NCI-H345 treated with DMSO at 0.1 percent for 48 hours (cell line): ENCODE measurements at regions not wholly inside any gene's neighbourhood (a gene's known extent, or its start where the extent isn't known, plus 50 kb on each side); places are given as distances from the start of the nearest gene placed in this dataset.
"Not testable (repeated sequence)": the region's sequence is repeated elsewhere in the genome, so short reads cannot be mapped to it uniquely, and the experiment has no call there.

ENCODE experiments used
- DNase-seq: peaks from one replicate; lab custom pipeline; 2025; ENCODE audit not compliant: unreplicated experiment; lab: John Stamatoyannopoulos, UW

DNA sequence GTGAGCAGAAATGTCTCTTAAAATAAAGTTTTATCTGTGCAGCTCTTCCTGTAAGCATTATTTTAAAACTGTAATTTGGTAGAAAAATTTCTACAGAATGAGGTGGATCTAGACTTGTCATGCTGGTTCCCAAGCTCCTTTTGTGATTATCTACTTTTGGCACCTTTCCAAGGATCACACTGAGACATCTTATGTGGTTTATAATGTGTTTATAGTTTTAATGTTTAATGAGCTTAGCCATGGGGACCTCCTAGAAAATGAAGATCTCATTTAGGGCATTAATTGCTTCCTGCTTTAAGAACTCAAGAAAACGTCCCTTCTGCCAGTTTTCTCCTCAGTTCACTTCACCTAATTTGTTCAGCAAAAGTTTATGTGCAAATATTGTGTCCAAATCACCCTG is 468.4 kb downstream of the SUCLG1 start:
- DNase-seq, result peak; percentile 4

DNA sequence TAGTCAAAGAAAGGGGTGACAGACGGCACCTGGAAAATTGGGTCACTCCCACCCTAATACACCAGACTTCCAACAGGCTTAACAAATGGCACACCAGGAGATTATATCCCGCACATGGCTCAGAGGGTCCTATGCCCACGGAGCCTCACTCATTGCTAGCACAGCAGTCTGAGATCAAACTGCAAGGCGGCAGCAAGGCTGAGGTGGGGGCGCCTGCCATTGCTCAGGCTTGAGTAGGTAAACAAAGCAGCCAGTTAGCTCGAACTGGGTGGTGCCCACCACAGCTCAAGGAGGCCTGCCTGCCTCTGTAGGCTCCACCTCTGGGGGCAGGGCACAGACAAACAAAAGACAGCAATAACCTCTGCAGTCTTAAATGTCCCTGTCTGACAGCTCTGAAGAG is 482.5 kb downstream of the SUCLG1 start:
- not testable (repeated sequence) for DNase-seq

DNA sequence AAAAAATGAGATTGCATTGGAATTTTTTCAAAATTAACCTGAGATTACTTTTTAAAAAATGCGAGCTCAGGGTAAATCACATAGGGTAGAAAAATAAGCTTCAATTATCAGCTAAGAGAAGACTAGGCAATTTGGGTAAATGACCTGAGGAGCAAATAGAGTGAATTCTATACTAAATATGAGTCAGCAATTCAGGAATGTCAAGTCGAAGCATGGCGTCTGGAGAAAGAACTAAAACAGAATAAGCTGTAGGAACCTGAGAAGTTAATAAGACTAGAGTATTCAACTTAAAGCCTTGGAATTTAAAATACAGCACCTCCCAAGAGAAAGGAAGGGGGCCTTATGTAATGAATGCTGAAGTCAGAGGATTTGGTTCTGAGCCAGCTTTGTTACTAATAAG is 487.0 kb downstream of the SUCLG1 start:
- DNase-seq, result no peak

DNA sequence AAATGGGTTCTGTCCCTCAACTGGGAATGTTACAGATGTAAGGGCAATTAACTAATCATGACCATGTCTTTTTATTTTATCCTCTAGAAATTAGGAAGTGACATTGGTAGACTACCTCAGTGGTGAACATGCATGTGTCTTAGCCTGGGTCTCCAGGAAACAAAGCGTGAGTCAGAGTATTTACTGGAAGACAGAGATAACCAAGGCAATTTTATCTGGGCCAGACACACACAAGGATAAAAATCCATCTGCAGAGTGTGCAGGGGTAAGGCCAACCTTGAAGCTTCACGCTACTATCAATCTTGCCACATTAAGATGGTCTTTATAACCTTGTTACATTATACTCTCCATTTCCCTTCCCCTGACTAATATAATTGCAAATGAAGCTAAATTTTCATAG is 487.5 kb downstream of the SUCLG1 start:
- DNase-seq, result no peak

DNA sequence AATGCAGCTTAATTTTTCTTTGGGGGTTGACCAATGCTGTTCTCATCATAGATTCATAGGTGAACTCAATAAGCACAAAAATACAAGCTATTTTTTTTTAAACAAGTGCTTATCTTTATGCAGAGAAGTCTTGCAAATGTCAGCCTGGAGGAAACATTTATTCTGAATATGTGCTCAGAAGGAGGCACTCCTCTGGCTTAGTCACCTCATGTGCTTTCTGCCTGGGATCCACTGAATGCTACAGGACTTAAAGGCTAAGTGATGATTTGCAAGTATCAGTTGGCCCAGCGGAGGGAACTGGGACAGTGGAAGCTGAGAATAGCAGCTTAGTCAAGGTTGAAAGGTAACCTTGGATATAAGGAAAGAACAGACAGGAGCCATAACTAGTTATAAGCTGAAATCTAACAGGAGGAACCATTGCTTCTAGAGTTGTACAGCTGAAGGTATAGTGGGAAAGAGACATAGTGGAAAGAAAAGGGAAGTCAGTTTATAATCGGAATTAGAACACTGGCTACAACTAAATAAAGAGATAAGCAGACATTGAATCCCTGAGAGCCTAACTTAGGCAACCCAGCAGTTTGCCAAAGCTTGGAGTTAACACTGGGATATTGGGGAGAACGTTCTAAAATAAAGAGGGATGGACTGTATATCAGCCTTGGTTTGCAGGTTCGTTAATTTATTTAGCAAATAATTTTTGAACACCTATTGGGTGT is 488.7 kb downstream of the SUCLG1 start:
- DNase-seq, result no peak

DNA sequence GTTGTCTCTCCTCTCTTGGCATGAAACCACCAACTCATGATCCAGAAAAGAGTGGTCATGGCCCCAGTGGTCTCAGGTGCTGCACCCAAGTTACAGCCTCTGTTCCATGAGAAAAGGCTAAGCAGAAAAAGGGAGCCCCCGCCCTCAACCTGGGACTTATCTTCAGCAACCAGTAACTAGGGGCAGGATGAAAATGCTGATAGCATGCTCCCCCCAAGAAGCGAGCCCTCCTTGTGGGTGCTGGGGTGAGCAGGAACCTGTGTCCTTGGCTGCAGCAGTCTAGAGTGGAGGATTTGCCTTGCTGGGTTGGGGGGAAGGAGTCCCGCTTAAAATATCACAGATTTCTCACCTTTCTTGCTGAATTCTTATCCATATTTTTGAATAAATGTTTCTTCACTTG is 490.0 kb downstream of the SUCLG1 start:
- DNase-seq, result no peak

DNA sequence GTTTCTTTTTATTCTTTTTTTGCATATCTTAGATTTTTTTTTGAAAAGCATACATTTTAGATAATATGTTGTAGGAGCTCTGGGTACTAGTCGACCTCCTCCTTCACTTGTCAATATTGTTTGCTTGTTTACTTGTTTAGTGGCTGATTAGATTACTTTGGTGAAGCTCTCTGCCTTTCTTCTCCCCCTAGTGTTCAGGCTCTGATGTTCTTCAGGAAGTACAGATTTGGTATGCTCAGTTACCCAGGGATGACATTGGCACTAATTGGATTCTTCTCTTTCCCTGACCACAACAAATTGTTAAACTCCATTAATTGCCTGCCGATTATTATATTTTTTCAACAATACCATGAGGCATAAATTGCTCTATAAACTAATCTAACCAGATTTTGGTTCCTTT is 491.2 kb downstream of the SUCLG1 start:
- no peak for DNase-seq

DNA sequence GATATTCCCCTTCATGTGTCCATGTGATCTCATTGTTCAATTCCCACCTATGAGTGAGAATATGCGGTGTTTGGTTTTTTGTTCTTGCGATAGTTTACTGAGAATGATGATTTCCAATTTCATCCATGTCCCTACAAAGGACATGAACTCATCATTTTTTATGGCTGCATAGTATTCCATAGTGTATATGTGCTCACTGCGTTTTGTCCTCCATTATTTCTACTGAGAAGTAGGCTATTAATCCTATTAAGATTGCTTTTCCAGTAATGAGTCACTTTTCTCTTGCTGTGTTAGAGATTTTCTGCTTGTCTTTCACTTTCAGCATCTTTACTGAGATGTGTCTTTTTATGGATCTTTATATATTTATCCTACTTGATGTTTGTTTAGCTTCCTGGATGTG is 492.1 kb downstream of the SUCLG1 start:
- DNase-seq, result not testable (repeated sequence)

DNA sequence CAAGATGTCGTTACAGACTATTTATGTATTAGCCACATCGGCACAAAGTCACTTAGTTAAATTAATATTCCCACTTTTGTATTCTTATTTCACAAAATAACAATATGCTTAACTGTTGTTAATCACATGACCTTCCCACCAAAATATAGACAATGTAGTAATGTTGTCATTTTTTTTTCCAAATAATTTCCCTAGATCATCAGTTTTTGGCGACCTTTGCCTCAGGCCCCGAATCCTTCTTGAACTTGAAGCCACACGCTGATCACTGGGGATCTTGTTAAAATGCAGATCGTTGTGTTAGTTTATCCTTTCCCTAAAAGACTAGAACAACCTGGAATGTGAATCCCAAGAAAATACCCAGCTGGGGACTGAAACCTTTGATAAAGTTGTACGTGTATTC is 497.6 kb downstream of the SUCLG1 start:
- DNase-seq, result no peak

DNA sequence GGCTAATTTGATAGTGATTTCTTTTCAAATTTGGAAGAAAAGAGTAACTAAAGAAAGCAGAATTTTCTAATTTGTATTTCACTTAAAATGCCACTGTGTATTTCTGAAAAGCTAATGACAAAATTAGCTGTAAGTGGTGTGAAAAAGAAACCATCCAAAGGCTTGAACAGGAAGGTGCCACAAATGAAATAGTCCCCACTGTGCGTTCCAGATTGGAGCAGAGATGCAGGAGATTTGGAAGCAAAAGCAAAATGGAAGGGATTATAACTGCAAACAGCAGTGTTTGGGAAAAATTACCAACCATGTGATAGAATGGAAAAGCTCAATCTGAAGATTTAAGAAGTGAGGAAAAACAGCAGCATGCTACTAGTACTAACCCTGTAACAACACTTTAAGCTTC is 498.7 kb downstream of the SUCLG1 start:
- DNase-seq, result no peak

DNA sequence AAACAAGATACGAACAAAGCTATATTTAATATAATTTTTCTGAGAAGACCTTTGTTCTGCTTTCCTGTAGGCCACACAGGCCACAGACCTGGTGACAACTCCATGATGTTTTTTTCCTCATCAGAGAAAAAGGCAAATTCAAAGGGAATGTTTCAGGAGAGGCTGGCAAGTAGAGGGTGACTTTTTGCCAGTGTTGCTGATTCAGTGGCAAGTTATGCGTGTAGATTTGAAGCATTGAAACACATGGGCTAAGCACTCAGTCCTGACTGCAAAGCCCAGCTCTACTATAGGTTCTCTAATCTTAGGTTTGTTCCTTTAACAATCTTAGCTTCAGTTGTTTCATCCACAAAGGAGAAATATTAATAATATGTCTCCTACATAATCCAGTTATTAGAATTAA is 499.8 kb downstream of the SUCLG1 start:
- no peak for DNase-seq

DNA sequence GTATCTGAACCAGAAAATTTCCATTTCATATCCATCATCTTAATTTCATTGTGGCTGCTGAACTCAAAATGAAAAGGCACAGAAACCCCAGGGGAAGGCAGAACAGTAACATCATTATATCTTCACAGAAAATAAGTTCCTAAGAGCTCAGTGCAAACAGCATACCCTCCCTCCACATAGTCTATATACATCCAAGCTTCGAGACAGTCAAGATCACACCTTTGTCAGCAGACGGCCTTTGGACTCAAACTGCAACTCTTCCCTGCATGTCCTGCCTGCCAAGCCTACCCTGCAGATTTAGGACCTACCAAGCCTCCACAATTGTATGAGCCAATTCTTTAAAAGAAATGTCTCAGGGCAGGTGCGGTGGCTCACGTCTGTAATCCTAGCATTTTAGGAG is 502.1 kb downstream of the SUCLG1 start:
- no peak for DNase-seq

DNA sequence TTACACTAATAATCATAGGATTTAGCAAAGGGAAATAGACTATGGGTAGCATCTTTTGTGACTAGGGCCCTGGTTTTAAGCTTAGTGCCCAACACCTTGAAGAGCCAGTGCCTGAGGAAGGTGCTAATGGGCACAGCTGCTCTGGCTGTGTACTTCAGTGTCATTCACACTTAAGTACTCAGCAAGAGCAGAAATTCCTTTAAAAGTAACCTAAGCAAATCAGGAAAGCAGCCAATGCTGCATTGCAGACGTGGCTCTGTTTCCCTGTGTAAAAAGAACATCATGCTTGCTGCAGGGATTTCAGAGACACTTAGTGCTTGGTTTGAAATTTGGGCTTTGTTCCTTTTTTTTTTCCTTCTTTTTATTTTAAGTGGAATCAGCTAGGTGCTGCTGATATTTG is 505.4 kb downstream of the SUCLG1 start:
- no peak for DNase-seq

DNA sequence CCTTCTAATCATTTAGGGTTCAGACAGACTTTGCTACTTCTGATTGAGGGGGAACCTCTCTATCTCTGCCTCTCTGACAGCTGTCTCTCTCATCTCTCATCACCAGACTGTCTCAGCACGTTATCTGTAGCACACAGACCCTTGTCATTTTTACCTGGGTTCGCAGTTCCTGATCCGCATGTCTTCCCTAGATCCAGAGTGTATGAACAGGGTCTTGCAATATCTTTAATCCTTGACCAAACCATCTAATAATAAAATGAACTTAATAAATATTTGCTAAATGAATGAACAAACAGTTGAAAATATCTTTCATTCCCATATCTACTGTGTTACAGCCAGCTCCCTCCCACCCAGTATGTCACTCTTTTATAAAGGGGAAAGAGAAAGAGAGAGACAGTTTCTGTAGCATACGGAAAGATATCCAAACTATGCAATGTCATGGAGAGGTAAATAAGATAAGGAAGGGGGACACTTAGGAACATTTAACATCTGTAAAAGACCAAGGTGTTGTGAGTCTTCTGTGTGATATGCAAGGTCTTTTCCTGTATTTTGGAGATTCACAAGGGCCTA is 507.6 kb downstream of the SUCLG1 start:
- no peak for DNase-seq

DNA sequence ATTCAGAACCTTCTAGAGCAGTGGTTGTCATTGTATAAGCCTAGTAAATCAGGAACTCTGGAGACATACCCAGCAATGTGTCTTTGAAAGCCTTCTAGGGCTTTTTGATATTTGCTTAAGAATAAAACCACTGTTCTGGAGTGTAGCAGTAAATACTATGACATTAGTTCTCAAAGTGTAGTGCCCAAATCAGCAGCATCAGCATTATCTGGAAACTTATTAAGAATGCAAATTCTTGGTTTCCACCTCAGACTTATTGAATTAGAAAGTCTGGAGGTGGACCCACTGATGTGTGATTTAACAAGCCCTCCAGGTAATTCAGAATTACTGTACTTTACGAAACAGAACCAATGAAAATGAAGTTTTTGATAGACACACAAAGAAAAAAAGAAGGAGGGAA is 509.7 kb downstream of the SUCLG1 start:
- no peak for DNase-seq

DNA sequence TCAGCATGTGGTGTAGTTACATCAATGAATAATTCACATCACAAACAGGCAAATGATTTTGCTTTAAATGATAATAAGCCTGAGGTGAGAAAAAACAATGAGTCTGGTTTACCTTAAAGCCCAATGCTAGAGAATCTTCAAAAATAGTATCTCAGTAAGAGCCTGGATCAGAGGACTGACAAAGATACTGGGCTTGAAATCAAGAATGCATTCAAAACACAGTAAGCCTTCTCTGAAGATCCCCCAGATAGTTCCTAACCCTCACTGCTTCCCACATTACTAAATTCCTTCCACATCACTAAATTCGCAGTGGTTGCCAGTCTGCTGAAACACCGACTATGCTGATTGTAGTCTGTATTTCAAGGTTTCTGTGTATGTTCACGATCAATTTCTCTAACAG is 514.9 kb downstream of the SUCLG1 start:
- no peak for DNase-seq

DNA sequence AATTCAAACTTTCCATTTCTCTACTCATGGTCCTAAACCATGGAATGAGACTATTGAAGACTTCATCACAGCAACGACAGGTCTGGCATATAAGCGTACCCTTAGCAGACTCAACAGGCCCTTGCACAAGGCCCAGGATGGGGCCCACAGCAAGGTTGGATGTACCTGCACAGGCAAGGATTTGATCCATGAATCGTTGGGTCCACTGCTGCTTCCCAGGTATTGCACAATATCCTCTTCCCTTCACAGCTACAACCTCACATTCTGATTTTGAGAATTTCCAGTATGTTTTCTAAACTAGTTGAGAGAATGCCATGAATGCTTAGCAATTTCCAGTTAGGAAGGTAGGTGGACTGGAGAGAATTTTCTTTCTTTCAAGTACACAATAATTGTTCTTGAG is 515.8 kb downstream of the SUCLG1 start:
- DNase-seq, result no peak

DNA sequence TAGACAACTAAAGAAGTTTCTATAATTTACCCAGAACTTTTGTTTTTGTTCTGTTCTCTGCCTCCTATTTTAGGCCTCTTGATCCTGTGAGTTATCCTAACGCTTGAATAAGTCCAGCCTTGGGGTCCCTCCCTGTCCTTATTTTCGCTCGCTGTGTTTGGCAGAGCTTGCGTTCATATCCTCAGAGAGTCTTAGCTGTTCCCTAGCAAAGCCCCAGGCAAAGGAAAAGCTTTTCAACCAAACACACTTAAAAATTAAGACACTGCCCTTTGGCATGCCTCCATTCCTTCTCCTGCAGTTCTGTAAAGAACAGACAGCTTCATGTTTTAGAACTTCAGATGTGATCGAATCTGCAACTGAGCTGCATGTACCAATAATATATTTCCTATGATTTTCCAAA is 517.2 kb downstream of the SUCLG1 start:
- no peak for DNase-seq

DNA sequence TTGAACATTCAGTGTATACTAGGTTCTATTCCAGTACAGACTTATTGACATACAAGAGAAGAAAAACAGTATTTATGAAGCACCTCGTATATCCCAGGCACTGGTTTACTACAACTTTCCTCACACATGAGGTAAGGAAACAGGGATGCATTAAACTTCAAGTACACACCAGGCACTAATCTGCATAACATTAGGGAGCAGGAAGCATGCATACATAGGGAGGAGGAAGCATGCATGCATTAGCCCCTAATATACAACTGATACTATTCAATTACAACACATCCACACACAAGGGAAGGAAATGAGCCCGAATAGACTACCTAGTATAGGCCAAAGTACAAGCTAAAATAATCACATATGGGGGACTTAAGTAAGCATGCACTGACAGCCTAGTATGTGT is 525.3 kb downstream of the SUCLG1 start:
- no peak for DNase-seq

DNA sequence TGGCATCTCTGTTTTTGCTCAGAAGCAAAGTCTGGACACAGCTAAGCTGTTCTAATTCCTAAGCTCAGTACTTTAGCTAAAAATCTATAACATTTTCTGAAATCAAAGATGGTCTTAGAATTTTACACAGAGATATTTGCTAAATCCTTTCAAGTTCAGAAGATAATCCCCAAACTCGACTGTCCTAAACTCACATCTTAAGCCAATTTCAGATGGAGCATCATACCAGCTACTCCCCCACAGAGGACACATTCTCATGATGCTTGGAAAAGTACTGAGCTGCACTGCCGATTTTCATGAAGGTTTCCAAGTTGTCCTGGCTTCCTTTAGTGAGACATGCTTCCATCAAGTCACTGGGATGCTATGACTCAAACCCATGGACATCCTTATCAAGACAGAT is 535.5 kb downstream of the SUCLG1 start:
- DNase-seq, result no peak

DNA sequence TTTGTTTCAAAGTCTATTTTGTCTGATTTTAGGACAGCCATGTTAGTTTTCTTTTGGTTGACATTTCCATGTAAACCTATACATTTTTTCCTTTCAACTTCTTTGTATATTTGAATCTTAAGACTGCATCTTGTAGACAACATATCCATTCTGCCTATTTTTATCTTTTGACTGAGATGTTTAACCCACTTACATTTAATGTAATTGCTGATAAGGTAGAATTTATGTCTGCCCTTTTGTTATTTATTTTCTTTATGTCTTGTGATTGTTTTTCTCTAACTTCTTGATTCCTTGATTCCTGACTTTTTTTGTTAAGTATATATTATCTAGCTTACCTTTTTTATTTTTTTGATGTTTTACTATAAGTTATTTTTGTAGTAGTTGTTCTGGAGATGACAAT is 542.5 kb downstream of the SUCLG1 start:
- no peak for DNase-seq

DNA sequence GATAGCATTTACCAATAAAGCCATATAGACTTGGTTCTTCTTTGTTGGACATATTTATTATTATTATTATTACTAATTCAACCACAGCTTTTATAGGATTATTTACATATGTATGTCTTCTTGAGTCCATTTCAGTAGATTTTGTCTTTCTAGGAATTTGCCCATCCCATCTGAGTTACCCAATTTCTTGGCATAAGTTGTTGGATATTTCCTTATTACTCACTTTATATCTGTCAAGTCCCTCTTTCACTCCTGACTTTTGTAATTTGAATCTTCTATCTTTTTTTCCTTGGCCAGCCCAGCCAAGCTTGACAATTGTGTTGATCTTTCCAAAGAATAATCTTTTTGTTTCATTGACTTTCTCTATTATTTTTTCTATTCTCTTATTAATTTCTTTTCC is 543.7 kb downstream of the SUCLG1 start:
- no peak for DNase-seq

DNA sequence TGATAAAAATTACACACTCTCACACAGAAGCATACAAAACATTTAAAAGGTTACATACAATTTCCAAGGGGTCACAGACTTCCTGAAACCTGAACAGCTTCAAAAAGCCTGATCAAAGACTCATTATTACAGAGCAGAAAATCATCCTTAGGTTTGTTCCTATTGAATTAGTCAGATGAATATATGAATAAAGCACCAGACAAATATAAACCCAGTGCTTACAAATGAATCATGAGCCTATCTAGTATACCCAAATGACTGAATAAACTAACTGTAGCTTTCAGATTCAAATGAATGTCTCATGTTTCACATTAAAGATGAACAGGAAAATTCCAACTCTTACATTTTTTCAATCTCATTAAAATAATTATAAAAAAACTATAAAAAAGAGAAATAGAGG is 550.3 kb downstream of the SUCLG1 start:
- DNase-seq, result no peak
